Body of pancreas (tissue), 4 donors: ENCODE measurements at regions not wholly inside any gene's neighbourhood (a gene's known extent, or its start where the extent isn't known, plus 50 kb on each side); places are given as distances from the start of the nearest gene placed in this dataset.

ENCODE experiments used
- CTCF ChIP-seq, 7 experiments: fragments of 450-650 bp in 4 of 7; fragments of 200-600 bp in 3 of 7; sonication (generic) in 3 of 7; IDR thresholded peaks; one replicate each; pipeline ENCODE4 v1.5.1; 2016 to 2019; ENCODE audit warnings: antibody characterized with exemption in 7 of 7
- POLR2A ChIP-seq, 3 donors: fragments of 450-650 bp; IDR thresholded peaks; one replicate each; pipeline ENCODE4 v1.6.1; 2016; ENCODE audit warnings: antibody characterized with exemption in 3 of 3, mild to moderate bottlenecking in 2 of 3

- TF ChIP-seq CTCF (IDR thresholded peaks at IDR 0.05) (no peak), POLR2A (IDR thresholded peaks at IDR 0.05) (no peak)
These were observed 93.9 kb upstream of the FOXC1 start for GRCh38 chr6:1515781-1516180.
